ENCODE measurements at regions not wholly inside any gene's neighbourhood (a gene's known extent, or its start where the extent isn't known, plus 50 kb on each side); places are given as distances from the start of the nearest gene placed in this dataset.
"Not testable (repeated sequence)": the region's sequence is repeated elsewhere in the genome, so short reads cannot be mapped to it uniquely, and the experiment has no call there.

GRCh38 chr3:165521131-165521871, 315.9 kb downstream of the BCHE start:
- DNase-seq (ENCODE audit: low spot score): no peak

- no peak for DNase-seq (ENCODE audit: low spot score)
Observed at GRCh38 chr3:165519687-165520086, 317.5 kb downstream of the BCHE start.

GRCh38 chr3:165518346-165518745, 318.9 kb downstream of the BCHE start:
- DNase-seq (ENCODE audit: low spot score): no peak

DNA sequence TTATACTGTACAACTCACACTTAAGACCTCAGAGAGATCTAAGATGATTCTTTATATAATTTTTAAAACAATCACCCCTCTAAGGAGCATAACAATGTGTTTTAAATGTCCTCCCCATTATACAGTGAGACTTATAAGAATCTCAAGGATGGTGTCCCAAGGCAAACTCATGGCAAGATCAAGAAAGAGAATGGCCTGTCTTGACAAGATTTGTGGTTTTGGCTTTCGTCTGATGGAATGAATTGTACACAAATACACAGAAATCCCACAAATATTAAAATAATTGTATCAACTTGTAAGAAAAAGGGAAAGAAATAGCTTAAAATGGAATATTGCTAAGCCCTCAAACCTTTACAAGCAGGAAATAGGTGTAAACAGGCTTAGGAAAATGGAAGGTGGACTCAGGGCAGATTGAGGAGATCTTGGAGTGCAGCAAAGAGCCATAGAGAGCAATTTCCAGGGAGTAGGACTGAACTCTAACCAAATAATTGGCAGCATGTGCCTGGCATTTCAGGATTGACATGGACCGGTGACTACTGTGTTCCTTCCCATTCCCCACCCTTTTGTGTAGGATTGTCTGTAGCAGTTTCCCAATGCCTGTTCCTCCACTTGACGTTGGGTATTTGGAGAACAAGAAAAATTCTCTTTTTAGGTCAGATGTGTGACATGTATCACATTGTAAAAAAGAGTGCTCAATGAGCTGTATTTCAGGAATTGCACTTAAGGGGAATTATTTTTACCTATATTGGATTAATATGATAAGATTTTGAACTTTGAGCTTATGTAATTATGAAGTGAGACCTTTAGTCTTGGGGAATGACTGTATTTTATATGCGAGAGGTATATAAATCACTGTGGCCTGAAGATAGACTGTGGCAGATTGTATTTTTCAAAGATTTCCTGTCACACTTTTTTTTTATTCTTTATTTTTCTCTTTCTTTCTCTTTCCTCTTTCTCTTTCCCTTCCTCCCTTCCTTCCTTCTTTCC, 317.8 kb upstream of the SLITRK3 start:
- no peak for DNase-seq (ENCODE audit: low spot score)

GRCh38 chr3:165507576-165507975, 311.4 kb upstream of the SLITRK3 start:
- no peak for DNase-seq (ENCODE audit: low spot score)

- DNase-seq (ENCODE audit: low spot score): no peak
Observed at GRCh38 chr3:165507060-165507459, 310.9 kb upstream of the SLITRK3 start.

DNA sequence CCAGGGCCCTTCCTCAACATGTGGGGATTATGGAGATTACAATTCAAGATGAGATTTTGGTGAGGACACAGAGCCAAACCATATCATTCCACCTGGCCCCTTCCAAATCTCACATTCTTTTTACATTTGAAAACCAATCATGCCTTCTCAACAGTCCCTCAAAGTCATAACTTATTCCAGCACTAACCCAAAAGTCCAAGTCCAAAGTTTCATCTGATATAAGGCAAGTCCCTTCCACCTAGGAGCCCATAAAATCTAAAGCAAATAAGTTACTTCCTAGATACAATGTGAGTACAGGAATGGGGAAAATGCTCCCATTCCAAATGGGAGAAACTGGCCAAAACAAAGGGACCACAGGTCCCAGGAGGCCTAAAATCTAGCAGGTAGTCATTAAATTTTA, 309.5 kb upstream of the SLITRK3 start:
- no peak for DNase-seq (ENCODE audit: low spot score)

DNA sequence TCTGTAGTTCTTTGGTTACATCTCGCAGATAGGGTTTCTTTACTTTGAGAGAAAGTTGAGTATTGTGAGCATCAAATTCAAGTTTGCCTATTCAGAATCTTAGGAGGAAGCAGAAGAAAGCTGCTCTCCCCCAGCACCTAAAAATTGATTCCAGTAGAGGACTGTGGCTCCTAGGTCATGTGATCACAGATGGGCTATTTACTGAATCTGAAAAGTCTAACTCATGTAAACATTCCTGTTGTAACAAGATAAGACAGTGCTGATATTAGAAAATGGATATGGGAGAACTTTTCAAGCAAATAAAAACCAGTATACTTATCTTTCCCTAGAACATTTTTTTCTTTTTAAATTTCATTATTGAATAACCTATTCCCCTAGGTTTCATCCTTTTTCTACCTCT, 308.4 kb upstream of the SLITRK3 start:
- no peak for DNase-seq (ENCODE audit: low spot score)

GRCh38 chr3:165503825-165504224, 307.6 kb upstream of the SLITRK3 start:
- no peak for DNase-seq (ENCODE audit: low spot score)

- DNase-seq (ENCODE audit: low spot score): no peak
Observed at GRCh38 chr3:165503346-165503745, 307.2 kb upstream of the SLITRK3 start.

DNA sequence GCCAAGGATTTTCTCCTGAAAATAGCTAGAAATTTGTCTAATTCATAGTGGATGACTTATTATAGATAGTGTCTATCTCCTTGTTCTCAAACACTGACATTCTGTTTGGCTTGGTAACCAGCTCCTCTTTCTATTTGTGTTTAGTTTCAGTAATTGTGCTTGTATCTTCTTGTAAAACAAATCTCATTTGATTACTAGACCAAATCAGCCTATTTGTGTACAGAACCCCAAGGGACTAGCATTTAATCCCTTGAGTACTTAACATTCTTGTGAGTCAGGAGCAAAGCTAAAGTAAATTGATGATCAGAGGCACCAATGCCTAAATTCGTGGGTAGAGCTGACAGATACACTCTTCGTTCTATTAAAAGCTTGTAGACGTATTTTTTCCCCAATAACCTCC, 306.5 kb upstream of the SLITRK3 start:
- DNase-seq (ENCODE audit: low spot score): no peak

DNA sequence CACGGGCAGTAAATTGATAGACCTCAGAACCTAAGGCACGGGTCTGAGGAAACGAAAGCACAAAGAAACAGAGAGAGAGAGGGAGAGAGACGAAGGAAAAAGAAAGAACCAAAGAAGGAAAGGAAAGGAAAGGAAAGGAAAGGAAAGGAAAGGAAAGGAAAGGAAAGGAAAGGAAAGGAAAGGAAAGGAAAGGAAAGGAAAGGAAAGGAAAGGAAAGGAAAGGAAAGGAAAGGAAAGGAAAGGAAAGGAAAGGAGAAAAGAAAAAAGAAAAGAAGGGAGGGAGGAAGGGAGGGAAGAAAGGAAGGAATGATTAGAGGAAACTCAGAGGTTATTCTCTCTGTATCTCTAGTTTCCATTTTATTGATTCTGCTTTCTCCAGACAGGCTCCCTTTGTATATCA, 302.6 kb upstream of the SLITRK3 start:
- not testable (repeated sequence) for DNase-seq (ENCODE audit: low spot score)

GRCh38 chr3:165491487-165491886, 295.3 kb upstream of the SLITRK3 start:
- DNase-seq (ENCODE audit: low spot score): no peak

GRCh38 chr3:165476399-165477060, 280.3 kb upstream of the SLITRK3 start:
- no peak for DNase-seq (ENCODE audit: low spot score)

DNA sequence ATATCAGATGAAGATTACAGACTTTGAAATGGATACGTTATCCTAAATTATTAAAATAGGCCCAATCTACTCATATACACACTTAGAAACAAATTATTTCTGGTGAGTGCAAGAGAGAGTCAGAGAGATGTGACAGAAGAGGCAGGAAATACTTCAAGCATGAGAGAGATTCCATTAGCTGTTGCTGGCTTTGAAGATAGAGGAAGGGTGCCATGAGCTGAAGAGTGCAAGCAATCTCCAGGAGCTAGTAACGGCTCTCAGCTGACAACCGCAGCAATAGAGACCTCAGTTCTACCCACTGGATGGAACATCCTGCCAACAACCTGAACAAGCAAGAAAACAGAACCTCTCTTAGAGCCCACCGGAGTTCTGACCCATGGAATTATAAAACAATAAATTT, 270.7 kb upstream of the SLITRK3 start:
- no peak for DNase-seq (ENCODE audit: low spot score)

GRCh38 chr3:165464736-165465135, 268.6 kb upstream of the SLITRK3 start:
- no peak for DNase-seq (ENCODE audit: low spot score)

DNA sequence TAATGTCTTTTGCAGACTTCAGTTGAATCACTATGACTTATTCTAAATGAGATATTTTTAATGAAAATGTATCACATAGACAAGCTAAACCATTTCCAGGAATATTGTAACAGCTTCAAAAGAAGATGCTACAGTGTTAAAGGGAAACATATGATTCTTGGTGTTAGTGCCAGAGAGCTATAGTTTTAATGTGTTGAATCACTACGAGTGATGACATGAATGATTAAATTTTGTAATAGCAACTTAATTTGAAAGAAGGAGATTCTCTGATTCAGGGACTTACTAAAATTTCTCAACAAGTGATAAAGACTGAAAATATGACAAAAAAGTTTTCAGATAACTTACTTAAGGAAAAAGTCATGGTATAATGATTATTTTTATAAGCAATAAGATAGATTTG, 267.3 kb upstream of the SLITRK3 start:
- no peak for DNase-seq (ENCODE audit: low spot score)

GRCh38 chr3:165462636-165463334, 266.6 kb upstream of the SLITRK3 start:
- no peak for DNase-seq (ENCODE audit: low spot score)

GRCh38 chr3:165459924-165460835, 264.0 kb upstream of the SLITRK3 start:
- no peak for DNase-seq (ENCODE audit: low spot score)

DNA sequence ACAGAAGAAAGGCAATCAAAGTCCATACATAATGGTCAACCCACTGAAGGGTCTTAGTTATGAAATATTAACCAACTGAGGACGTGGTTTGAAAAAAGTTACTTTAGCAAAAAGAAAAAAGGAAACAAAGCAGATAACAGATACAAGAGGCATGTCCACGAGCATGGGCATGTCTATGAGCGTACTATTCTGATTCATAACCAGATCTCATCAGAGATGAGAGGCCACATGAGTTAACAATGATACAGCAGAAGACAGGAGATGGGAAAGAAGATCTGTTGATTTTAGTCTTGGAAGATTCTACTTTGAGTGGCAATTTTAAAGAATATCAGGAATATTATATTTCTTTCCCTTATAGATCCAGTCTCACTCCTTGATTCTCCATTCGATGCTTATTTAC, 262.9 kb upstream of the SLITRK3 start:
- no peak for DNase-seq (ENCODE audit: low spot score)

DNA sequence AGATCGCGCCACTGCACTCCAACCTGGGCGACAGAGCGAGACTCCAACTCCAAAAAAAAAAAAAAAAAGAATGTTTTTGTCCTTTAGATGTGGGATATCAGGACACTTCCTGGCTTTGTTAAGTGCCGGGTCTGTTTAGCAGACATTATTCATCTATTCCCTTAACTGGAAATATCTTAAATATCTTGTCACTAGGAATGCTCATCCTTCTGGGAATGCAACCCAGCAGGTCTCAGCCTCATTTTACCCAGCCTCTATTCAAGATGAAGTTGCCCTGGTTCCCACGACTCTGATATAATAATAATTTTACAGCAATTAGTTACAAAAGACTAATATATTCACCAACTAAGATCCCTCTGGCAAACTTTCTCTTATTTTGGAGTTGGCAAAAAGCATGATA, 260.9 kb upstream of the SLITRK3 start:
- no peak for DNase-seq (ENCODE audit: low spot score)

Measured in pons (tissue), 1 donor.